ENCODE measurements at regions not wholly inside any gene's neighbourhood (a gene's known extent, or its start where the extent isn't known, plus 50 kb on each side); places are given as distances from the start of the nearest gene placed in this dataset.

DNA sequence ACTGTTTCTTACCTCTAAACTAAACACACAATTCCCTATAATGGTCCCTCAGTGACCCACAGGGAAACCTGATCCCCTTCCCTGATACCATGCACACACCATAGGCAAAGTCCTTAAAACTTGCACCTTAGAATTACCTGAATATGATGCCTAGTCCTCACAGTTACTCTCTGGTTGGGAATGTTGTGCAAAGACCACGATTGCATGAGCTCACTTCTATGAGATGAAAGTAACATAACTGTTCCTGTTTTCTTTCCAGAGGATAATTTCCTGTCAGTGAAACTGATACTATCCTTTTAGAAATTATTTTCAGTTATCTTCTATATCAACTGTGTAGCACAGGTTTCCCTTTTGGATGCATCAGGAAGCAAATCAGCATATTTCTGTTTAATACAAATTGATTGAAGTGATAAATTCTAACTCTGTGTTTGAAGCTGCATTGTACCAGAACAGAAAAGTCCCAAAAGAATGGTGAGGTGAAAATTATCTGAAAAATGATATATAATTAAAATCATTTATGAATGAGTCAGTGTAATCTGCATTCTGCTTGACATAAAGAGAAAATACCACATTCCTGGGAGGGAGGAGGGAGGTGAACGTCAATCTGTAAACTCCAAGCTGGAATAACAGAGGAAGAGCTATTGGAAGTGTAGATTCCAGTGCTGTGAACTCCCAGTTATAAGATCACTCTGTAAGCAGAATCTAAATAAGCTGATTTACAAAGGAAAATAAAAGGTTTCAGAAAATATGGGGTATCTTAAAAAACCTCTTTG lies 51.2 kb upstream of the TNFAIP8 start:
- no peak overlapping the region for H3K4me3 Mint-ChIP-seq
- Histone ChIP-seq H3K27me3 (ENCODE audit: insufficient read depth) (no peaks in the 10 kb centered on the region), H2AFZ (no peak overlapping the region), H3K27ac (ENCODE audit: low read depth) (no peak overlapping the region), H3K4me1 (ENCODE audit: insufficient read depth) (no peaks in the 10 kb centered on the region; the same call in 1 of the 2 replicates), H3F3A (replicated peaks; ENCODE audit: low read depth) (no peaks in the 10 kb centered on the region), H4K20me1 (replicated peaks; ENCODE audit: insufficient read depth) (no peaks in the 10 kb centered on the region), H3K79me2 (replicated peaks; ENCODE audit: insufficient read depth) (no peaks in the 10 kb centered on the region), H3K36me3 (ENCODE audit: insufficient read depth) (no peaks in the 10 kb centered on the region; the same call in 1 of the 2 replicates), H3K4me3 (no peak overlapping the region), H3K9me2 (ENCODE audit: insufficient read depth) (no peaks in the 10 kb centered on the region), H3K4me2 (no peak overlapping the region)
- ATAC-seq (no peak), DNase-seq (ENCODE audit: low spot score) (no peak)
- peaks cover 18% of the 10 kb centered on the region for H3K36me3 Mint-ChIP-seq (ENCODE audit: low read depth)
- H3K27ac Mint-ChIP-seq, result no peak overlapping the region
- peaks cover 10% of the 10 kb centered on the region; the same call in 2 of the 3 replicates for H3K4me1 Mint-ChIP-seq
- no peak for TF ChIP-seq STAT1 (IDR thresholded peaks at IDR 0.05; ENCODE audit: unreplicated experiment)
- TF ChIP-seq POLR2AphosphoS5 (IDR thresholded peaks at IDR 0.05; ENCODE audit: low read depth), result no peak
- TF ChIP-seq ZNF462 (CRISPR knock-in tag; IDR thresholded peaks at IDR 0.05), result no peak
- no peak for TF ChIP-seq ZNF331 (CRISPR knock-in tag; IDR thresholded peaks at IDR 0.05; ENCODE audit: low read depth)
- no peak for TF ChIP-seq CREB1 (CRISPR knock-in tag; IDR thresholded peaks at IDR 0.05; ENCODE audit: low read depth)
- TF ChIP-seq, protein P1, sequence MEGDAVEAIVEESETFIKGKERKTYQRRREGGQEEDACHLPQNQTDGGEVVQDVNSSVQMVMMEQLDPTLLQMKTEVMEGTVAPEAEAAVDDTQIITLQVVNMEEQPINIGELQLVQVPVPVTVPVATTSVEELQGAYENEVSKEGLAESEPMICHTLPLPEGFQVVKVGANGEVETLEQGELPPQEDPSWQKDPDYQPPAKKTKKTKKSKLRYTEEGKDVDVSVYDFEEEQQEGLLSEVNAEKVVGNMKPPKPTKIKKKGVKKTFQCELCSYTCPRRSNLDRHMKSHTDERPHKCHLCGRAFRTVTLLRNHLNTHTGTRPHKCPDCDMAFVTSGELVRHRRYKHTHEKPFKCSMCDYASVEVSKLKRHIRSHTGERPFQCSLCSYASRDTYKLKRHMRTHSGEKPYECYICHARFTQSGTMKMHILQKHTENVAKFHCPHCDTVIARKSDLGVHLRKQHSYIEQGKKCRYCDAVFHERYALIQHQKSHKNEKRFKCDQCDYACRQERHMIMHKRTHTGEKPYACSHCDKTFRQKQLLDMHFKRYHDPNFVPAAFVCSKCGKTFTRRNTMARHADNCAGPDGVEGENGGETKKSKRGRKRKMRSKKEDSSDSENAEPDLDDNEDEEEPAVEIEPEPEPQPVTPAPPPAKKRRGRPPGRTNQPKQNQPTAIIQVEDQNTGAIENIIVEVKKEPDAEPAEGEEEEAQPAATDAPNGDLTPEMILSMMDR (conservative IDR thresholded peaks at IDR 0.05; ENCODE audit: low read depth in 2 of 2), result no peak
- TF ChIP-seq EZH2phosphoT487 (IDR thresholded peaks at IDR 0.05; ENCODE audit: unreplicated experiment), result no peak
- TF ChIP-seq EZH2 (IDR thresholded peaks at IDR 0.05; ENCODE audit: low read depth, unreplicated experiment), result no peak
- no peak for TF ChIP-seq NANOG (IDR thresholded peaks at IDR 0.05; ENCODE audit: borderline replicate concordance)
- no peak for TF ChIP-seq ZNF114 (CRISPR knock-in tag; IDR thresholded peaks at IDR 0.05)
- H3K9me3 Mint-ChIP-seq, result peaks cover 17% of the 10 kb centered on the region
- H3K27me3 Mint-ChIP-seq (ENCODE audit: insufficient read depth, low read depth, poor library complexity), result peaks cover 1% of the 10 kb centered on the region
